Endothelial cell of umbilical vein (primary cell): ENCODE measurements at regions not wholly inside any gene's neighbourhood (a gene's known extent, or its start where the extent isn't known, plus 50 kb on each side); places are given as distances from the start of the nearest gene placed in this dataset.

Experiments used
- BruUV-seq: library from RNA; stranded (reverse); fragments of 400-500 nt; replicated peaks from 2 replicates; lab custom pipeline; 2021; lab: Mats Ljungman, UMichigan
- CTCF ChIA-PET: fragments of 300-600, 350-600 bp; sonication (Branson Sonifier 250); formaldehyde crosslinking; loops from one replicate; lab custom pipeline; 2021; ENCODE audit warnings: antibody characterized with exemption, inconsistent platforms; lab: Charles Lee
- POLR2A ChIA-PET: fragments of 300-600, 350-600 bp; sonication (Branson Sonifier 250); formaldehyde crosslinking; loops from one replicate; lab custom pipeline; 2021; ENCODE audit warnings: antibody characterized with exemption, inconsistent platforms; lab: Charles Lee
- DNase-seq: peaks from one replicate; pipeline ENCODE4 v3.0.0-alpha.2; 2011; ENCODE audit warnings: low read depth, low spot score
- FAIRE-seq: peaks from 2 replicates; lab custom pipeline; 2011; peaks lifted over from hg19 to GRCh38; lab: Jason Lieb, UNC
- H2AFZ ChIP-seq: 2 replicates; pipeline ENCODE4 v1.6.0; 2012; ENCODE audit warnings: low read depth, low read length, control low read depth, inconsistent platforms
- H3K27ac ChIP-seq: 2 replicates; pipeline ENCODE4 v1.5.1; 2011; ENCODE audit warnings: low read depth, mild to moderate bottlenecking, control low read depth, low read length, moderate library complexity; ENCODE audit not compliant: insufficient read depth
- H3K27me3 ChIP-seq, 2 experiments: 2 replicates each; pipeline versions ENCODE4 v1.6.0 to v1.6.1; 2011; ENCODE audit warnings: low read length in 2 of 2, mixed read lengths in 1 of 2; ENCODE audit not compliant: control insufficient read depth in 2 of 2, insufficient read depth in 2 of 2
- H3K36me3 ChIP-seq, 2 experiments: 2 replicates in 1 of 2; 3 replicates in 1 of 2; pipeline ENCODE4 v1.5.1; 2011; ENCODE audit warnings: low read length in 2 of 2, mild to moderate bottlenecking in 1 of 2, moderate library complexity in 1 of 2; ENCODE audit not compliant: control insufficient read depth in 2 of 2, insufficient read depth in 2 of 2; ENCODE audit errors: extremely low read depth in 1 of 2
- H3K4me1 ChIP-seq: 3 replicates; pipeline ENCODE4 v1.5.1; 2011; ENCODE audit warnings: mild to moderate bottlenecking, low read length; ENCODE audit not compliant: control insufficient read depth, insufficient read depth; ENCODE audit errors: extremely low read depth
- H3K4me2 ChIP-seq: 2 replicates; pipeline ENCODE4 v1.6.1; 2011; ENCODE audit warnings: low read length, control low read depth, mixed read lengths; ENCODE audit not compliant: insufficient read depth
- H3K4me3 ChIP-seq, 3 experiments: fragments of 200-600 bp in 1 of 3; sonication (generic), shearing (Covaris generic) in 1 of 3; replicated peaks in 1 of 3; 2 replicates each; pipeline ENCODE4 v1.5.1; 2011 to 2016; ENCODE audit warnings: control low read depth in 3 of 3, low read length in 3 of 3, mild to moderate bottlenecking in 2 of 3, inconsistent platforms in 1 of 3, low read depth in 1 of 3, moderate library complexity in 1 of 3; ENCODE audit not compliant: insufficient read depth in 1 of 3
- H3K79me2 ChIP-seq: 2 replicates; pipeline ENCODE4 v1.6.0; 2012; ENCODE audit warnings: low read length, inconsistent platforms; ENCODE audit not compliant: control insufficient read depth, insufficient read depth
- H3K9ac ChIP-seq: replicated peaks from 2 replicates; pipeline ENCODE3; 2011; ENCODE audit warnings: low read length, control low read depth; ENCODE audit not compliant: insufficient read depth; ENCODE audit errors: extremely low read depth
- H3K9me1 ChIP-seq: replicated peaks from 3 replicates; pipeline ENCODE4 v1.6.0; 2011; ENCODE audit warnings: mild to moderate bottlenecking, low read length; ENCODE audit not compliant: control insufficient read depth, insufficient read depth; ENCODE audit errors: extremely low read depth
- H3K9me3 ChIP-seq: replicated peaks from 2 replicates; pipeline ENCODE4 v1.5.1; 2012; ENCODE audit warnings: low read length, inconsistent platforms; ENCODE audit not compliant: control insufficient read depth, insufficient read depth
- H4K20me1 ChIP-seq: replicated peaks from 2 replicates; pipeline ENCODE3; 2011; ENCODE audit warnings: mild to moderate bottlenecking, low read length; ENCODE audit not compliant: control insufficient read depth, insufficient read depth; ENCODE audit errors: extremely low read depth
- CTCF ChIP-seq, 2 donors: IDR thresholded peaks; 1 replicate in 1 of 2; 2 replicates in 1 of 2; pipeline ENCODE4 v1.5.1; 2011; ENCODE audit warnings: low read length in 2 of 2, mild to moderate bottlenecking in 2 of 2, moderate library complexity in 2 of 2, control low read depth in 1 of 2, inconsistent platforms in 1 of 2, low read depth in 1 of 2; ENCODE audit not compliant: insufficient read depth in 1 of 2; ENCODE audit errors: extremely low read depth in 1 of 2
- EZH2 ChIP-seq: IDR thresholded peaks from 2 replicates; pipeline ENCODE4 v1.6.1; 2012; ENCODE audit warnings: borderline replicate concordance, low read depth, mild to moderate bottlenecking, moderate library complexity, low read length, inconsistent platforms; ENCODE audit not compliant: severe bottlenecking
- FOS ChIP-seq: IDR thresholded peaks from 2 replicates; pipeline ENCODE4 v1.6.1; 2011; ENCODE audit warnings: mild to moderate bottlenecking, low read length, moderate library complexity, borderline replicate concordance; ENCODE audit not compliant: insufficient read depth
- GATA2 ChIP-seq: IDR thresholded peaks from 2 replicates; pipeline ENCODE4 v1.7.0; 2011; ENCODE audit warnings: low read depth, mild to moderate bottlenecking, moderate library complexity, mixed read lengths, low read length; ENCODE audit not compliant: insufficient read length, insufficient read depth
- JUN ChIP-seq: IDR thresholded peaks from 2 replicates; pipeline ENCODE4 v1.6.1; 2011; ENCODE audit warnings: borderline replicate concordance, low read depth; ENCODE audit not compliant: insufficient read length, insufficient read depth
- MAX ChIP-seq: IDR thresholded peaks from 2 replicates; pipeline ENCODE4 v1.6.1; 2011; ENCODE audit not compliant: insufficient read depth, insufficient read length
- MYC ChIP-seq: IDR thresholded peaks from one replicate; pipeline ENCODE4 v1.6.1; 2011; ENCODE audit warnings: mild to moderate bottlenecking, low read depth, low read length
- POLR2A ChIP-seq: IDR thresholded peaks from 2 replicates; pipeline ENCODE4 v1.6.1; 2012; ENCODE audit warnings: low read depth, mild to moderate bottlenecking, control low read depth, low read length
- POLR2AphosphoS5 ChIP-seq: IDR thresholded peaks from 2 replicates; pipeline ENCODE4 v1.6.1; 2012; ENCODE audit warnings: low read depth, mild to moderate bottlenecking, control low read depth, low read length, moderate library complexity; ENCODE audit not compliant: insufficient read depth
- dilution Hi-C: fragments of 300-500 bp; cut with MboI; formaldehyde crosslinking; loops from one replicate; pipeline ENCODE4 v1.15.0; 2019; ENCODE audit warnings: low sequenced_read_pairs; ENCODE audit not compliant: extremely low pct_ligation_motif_present
- intact Hi-C: fragments of 100-400 bp; cut with micrococcal nuclease; formaldehyde crosslinking; loops from one replicate; pipeline ENCODE4 v1.10.0; 2022

GRCh38 chr14:26947265-26947664, 349.4 kb upstream of the NOVA1 start:
- TF ChIP-seq MYC, result no peak
- TF ChIP-seq POLR2AphosphoS5, result no peak
- TF ChIP-seq POLR2A, result no peak
- no peak for TF ChIP-seq JUN
- TF ChIP-seq GATA2, result no peak
- no peak for TF ChIP-seq FOS
- no peak for TF ChIP-seq CTCF (IDR thresholded peaks at IDR 0.05; ENCODE audit: extremely low read depth in 1 of 2, insufficient read depth in 1 of 2, low read depth in 1 of 2, low read length in 2 of 2)
- no peak for TF ChIP-seq EZH2
- no peak for TF ChIP-seq MAX
- CTCF ChIA-PET, result no interaction called here

More at GRCh38 chr14:26947265-26947664, 349.4 kb upstream of the NOVA1 start:
- no peaks in the 10 kb centered on the region for H3K27me3 ChIP-seq
- H3K4me2 ChIP-seq, result no peak overlapping the region
- no peaks in the 10 kb centered on the region for H3K9me1 ChIP-seq
- H4K20me1 ChIP-seq, result no peaks in the 10 kb centered on the region
- dilution Hi-C loops (no loop called here), intact Hi-C loops (no loop called here)
- no peak overlapping the region for H3K4me3 ChIP-seq
- H3K9me3 ChIP-seq, result no peaks in the 10 kb centered on the region
- POLR2A ChIA-PET, result no interaction called here
- BruUV-seq, result no TSS peak
- no peak overlapping the region for H3K27ac ChIP-seq
- H2AFZ ChIP-seq, result no peak overlapping the region
- H3K9ac ChIP-seq, result no peak overlapping the region
- DNase-seq, result no peak
- FAIRE-seq, result no peak
- H3K4me1 ChIP-seq, result no peaks in the 10 kb centered on the region
- H3K36me3 ChIP-seq, result no peaks in the 10 kb centered on the region
- H3K79me2 ChIP-seq, result no peaks in the 10 kb centered on the region
